DND-41 (cell line): ENCODE measurements at regions not wholly inside any gene's neighbourhood (a gene's known extent, or its start where the extent isn't known, plus 50 kb on each side); places are given as distances from the start of the nearest gene placed in this dataset.

ENCODE experiments used
- EZH2 ChIP-seq: IDR thresholded peaks from 3 replicates; pipeline ENCODE4 v1.6.1; 2012; ENCODE audit warnings: borderline replicate concordance, low read depth, mild to moderate bottlenecking, moderate library complexity, low read length, inconsistent platforms; ENCODE audit not compliant: severe bottlenecking
- TF ChIP-seq, protein P1 (sequence below): IDR thresholded peaks from 2 replicates; pipeline ENCODE4 v1.5.1; 2012; ENCODE audit warnings: borderline replicate concordance, low read length, moderate library complexity, mild to moderate bottlenecking; ENCODE audit not compliant: poor library complexity, severe bottlenecking; ENCODE audit errors: extremely low read depth

DNA sequence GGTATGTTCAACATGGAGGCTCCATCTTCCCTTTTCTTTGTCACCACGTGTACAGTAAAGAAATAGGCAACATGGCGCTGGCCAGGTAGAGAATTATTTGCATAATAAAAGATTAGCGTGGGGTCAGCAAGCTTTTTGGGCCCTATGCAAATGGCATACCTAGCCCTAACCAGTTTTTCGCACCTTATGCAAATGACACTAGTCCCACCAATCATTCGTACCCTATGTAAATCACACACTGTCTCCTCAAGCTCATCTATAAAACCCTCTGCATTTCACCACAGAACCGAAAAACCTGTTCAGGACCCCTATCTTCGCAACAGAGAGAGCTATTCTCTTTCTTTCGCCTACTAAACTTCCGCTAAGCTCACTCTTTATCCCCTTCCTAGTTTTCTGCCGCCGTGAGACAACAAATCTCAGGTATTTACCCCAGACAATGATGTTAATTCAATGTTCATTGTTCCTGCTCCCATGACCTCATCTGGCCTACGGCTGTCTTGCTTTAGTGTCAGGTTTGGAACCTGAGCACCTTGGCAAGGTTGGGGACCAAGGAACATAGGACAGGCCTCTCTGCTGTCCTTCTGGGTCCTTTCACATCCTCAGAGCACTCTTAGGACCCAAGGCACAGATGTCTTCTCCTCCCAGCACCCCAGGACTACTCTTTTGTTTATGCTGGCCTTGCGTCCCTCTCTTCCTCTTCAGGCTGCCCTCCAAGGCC, 180.7 kb upstream of the RAI14 start:
- TF ChIP-seq, protein P1, sequence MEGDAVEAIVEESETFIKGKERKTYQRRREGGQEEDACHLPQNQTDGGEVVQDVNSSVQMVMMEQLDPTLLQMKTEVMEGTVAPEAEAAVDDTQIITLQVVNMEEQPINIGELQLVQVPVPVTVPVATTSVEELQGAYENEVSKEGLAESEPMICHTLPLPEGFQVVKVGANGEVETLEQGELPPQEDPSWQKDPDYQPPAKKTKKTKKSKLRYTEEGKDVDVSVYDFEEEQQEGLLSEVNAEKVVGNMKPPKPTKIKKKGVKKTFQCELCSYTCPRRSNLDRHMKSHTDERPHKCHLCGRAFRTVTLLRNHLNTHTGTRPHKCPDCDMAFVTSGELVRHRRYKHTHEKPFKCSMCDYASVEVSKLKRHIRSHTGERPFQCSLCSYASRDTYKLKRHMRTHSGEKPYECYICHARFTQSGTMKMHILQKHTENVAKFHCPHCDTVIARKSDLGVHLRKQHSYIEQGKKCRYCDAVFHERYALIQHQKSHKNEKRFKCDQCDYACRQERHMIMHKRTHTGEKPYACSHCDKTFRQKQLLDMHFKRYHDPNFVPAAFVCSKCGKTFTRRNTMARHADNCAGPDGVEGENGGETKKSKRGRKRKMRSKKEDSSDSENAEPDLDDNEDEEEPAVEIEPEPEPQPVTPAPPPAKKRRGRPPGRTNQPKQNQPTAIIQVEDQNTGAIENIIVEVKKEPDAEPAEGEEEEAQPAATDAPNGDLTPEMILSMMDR: no peak
- TF ChIP-seq EZH2: no peak
